Gastrocnemius medialis (tissue), 4 donors: ENCODE measurements at regions not wholly inside any gene's neighbourhood (a gene's known extent, or its start where the extent isn't known, plus 50 kb on each side); places are given as distances from the start of the nearest gene placed in this dataset.

Experiments used
- POLR2A ChIP-seq, 2 donors: fragments of 450-650 bp; IDR thresholded peaks; one replicate each; pipeline ENCODE4 v1.6.1; 2017; ENCODE audit warnings: antibody characterized with exemption in 2 of 2, mild to moderate bottlenecking in 2 of 2, moderate library complexity in 2 of 2
- TF ChIP-seq, protein P1 (sequence below), 5 experiments: fragments of 450-650 bp in 3 of 5; fragments of 200-600 bp in 2 of 5; sonication (generic) in 2 of 5; IDR thresholded peaks in 4 of 5; conservative IDR thresholded peaks in 1 of 5; 1 replicate in 4 of 5; 2 replicates in 1 of 5; pipeline ENCODE4 v1.5.1; 2016 to 2019; ENCODE audit warnings: antibody characterized with exemption in 5 of 5, mild to moderate bottlenecking in 3 of 5, moderate library complexity in 3 of 5

DNA sequence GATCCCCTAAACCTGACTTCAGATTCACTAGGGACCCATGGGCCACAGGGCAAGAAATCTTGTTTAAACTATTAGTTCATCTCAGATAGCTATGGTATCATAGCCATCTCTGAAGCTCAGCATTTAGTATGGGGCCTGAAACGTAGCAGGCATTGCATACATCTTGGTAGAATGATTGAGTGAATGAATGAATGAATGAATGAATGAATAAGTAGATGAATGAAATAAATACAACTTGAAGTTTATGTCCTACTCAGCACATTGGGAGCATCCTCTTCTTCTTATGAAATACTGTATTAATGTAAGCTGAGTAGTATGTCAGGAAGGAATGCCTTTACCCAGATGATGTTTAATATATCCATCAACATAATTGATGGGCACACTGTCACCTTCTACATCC is 175.4 kb upstream of the EEA1 start:
- TF ChIP-seq, protein P1, sequence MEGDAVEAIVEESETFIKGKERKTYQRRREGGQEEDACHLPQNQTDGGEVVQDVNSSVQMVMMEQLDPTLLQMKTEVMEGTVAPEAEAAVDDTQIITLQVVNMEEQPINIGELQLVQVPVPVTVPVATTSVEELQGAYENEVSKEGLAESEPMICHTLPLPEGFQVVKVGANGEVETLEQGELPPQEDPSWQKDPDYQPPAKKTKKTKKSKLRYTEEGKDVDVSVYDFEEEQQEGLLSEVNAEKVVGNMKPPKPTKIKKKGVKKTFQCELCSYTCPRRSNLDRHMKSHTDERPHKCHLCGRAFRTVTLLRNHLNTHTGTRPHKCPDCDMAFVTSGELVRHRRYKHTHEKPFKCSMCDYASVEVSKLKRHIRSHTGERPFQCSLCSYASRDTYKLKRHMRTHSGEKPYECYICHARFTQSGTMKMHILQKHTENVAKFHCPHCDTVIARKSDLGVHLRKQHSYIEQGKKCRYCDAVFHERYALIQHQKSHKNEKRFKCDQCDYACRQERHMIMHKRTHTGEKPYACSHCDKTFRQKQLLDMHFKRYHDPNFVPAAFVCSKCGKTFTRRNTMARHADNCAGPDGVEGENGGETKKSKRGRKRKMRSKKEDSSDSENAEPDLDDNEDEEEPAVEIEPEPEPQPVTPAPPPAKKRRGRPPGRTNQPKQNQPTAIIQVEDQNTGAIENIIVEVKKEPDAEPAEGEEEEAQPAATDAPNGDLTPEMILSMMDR (IDR thresholded peaks at IDR 0.05 in 4 of 5, conservative IDR thresholded peaks at IDR 0.05 in 1 of 5) = no peak
- no peak for TF ChIP-seq POLR2A (IDR thresholded peaks at IDR 0.05)
